Globus pallidus (tissue), 1 donor: ENCODE measurements at regions not wholly inside any gene's neighbourhood (a gene's known extent, or its start where the extent isn't known, plus 50 kb on each side); places are given as distances from the start of the nearest gene placed in this dataset.
"Not testable (repeated sequence)": the region's sequence is repeated elsewhere in the genome, so short reads cannot be mapped to it uniquely, and the experiment has no call there.

Source experiments
- DNase-seq: peaks from one replicate; pipeline ENCODE4 v3.0.0-alpha.2; 2015; ENCODE audit warnings: low spot score

DNA sequence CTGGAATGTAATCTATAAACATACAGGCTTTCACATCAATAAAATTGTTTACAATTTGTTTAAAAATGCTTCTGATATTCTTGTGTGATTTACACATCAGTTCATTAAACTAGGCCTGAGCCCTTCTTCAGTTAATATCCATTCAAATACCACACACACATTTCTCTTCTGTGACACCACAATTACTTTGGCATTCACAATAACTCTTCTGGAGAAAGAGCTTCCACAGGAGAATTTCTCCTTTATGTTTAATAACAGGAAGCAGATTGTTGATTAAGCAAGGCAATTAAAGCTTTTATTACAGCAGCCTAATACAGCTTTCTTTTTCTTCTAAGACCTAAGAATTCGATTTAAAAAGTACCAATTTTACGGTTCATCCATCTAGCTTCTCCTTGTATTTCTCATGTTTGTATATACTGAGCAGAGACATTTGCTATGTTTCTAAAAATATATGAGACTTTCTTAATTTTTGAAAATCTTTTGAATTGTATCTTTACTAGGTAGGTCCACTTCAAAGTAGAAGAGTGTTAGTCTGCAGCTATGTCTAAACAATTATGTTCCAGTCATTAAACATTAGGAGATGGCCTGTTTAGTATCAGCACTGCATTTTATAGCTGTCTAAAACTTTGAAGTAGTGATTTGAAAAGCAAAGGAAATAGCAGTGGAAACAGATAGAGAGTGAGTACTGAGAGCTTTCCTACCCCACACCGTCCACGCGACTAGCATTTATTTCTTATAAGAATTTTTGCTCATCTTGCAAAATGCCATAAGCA lies 511.1 kb upstream of the UBE2E2 start:
- DNase-seq: no peak

DNA sequence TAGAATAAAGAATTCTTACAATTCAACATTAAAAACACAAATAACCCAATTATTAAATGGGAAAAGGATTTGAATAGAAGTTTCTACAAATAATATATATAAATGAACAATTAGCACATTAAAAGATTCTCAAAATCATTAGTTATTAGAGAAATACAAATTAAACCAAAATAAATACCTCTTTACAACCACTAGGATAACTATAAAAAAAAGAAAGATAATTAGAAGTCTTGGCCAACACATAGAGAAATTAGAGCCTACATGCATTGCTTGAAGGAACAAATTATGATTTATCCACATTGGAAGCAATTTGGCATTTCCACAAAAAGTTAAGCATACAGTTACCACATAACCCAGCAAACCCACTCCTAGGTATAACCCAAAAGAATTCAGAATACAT lies 502.3 kb upstream of the UBE2E2 start:
- no peak for DNase-seq

DNA sequence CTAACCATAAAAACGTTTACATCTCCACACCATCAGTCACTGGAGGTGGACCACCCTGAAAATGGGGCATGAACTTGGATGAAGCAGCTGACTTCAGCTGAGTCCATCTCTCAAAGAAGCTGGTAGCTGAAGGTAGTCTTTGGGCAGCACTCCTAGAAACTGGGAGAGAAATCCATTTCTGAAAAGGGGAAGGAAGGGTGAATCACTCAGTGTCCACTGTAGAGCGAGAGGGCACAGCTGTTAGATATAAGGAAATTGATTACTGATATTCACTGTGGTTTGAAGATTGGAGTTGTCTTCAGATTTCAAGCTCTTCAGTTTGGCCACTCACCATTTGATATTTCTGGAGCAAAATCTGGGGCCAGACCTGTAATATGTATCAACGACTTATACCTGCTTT lies 499.0 kb upstream of the UBE2E2 start:
- no peak for DNase-seq

DNA sequence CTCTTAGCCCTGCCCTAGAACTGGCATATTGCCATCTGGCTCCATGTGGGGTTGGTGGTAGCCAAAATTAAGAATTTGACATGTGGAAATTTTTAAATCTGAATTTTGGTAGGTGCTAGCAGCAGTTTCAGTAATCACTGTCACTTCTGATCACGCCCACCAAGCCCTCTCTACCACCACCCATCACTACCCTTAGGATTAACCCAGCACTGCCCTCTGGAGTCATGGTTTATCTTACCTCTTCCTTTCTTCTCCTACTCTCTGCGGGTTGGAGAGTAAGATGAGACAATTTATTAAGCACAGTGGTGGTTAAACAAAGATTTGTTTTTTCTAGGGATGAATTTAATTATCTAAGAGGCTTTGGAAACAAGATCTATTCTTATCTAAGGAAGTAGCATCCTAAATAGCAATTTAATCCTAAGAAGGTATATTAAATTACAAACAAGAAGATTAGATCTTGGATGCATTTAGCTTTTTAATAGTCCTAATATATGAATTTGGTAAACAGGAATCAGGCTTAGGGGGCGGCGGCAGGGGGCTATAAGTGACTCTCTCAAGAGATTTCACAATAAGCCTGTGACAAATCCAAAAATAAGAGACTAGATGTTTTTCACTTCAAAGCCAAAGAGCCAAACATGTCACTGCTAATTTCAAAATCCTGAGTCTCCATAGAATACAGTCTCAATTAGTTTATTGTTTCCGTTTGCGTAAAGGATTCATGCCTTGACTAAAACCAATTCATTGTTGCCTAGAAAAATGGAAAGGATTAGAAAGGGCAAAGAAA lies 498.4 kb upstream of the UBE2E2 start:
- DNase-seq: no peak

DNA sequence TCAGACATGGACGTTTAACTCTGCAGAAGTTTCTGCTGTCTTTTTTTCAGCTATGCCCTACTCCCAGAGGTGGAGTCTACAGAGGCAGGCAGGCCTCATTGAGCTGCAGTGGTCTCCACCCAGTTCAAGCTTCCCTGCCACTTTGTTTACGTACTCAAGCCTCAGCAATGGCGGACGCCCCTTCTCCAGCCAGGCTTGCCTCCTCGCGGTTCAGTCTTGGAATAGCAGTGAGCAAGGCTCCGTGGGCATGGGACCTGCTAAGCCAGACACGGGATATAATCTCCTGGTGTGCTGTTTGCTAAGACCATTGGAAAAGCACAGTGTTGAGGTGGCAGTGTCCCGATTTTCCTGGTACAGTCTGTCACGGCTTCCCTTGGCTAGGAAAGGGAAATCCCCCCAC lies 496.2 kb upstream of the UBE2E2 start:
- DNase-seq: not testable (repeated sequence)

DNA sequence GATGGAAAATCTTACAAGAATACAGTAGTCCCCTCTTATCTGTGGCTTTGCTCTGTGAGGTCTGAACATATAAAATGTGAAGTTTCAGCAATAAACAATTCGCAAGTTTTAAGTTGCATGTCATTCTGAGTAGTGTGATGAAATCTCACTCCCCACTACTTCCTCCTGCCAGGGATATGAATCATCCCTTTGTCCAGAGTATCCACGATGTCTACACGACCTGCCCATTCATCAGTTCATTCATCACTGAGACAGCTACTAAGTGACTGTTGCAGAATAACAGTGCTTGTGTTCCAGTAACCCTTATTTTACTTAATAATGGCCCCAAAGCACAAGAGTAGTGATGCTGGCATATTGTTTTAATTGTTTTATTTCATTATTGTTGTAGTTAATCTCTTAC lies 489.2 kb upstream of the UBE2E2 start:
- DNase-seq: no peak

DNA sequence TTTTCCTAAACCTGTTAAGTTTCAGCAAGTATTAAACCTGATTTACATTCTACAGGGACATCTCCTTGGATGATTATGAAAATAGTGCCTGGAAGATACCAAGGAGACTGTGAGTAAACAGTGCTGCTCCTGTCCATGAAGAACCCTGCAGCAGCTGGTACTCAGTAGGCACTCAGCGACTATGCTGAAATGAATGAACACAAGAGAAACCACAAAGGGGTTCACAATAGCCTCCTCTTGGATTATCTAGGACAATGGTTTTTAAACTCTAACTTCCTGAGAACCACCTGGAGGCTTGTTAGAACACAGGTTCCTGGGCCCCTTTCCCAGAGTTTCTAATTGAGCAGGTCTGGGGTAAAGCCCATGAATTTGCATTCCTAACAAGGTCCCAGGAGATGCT lies 488.4 kb upstream of the UBE2E2 start:
- no peak for DNase-seq

DNA sequence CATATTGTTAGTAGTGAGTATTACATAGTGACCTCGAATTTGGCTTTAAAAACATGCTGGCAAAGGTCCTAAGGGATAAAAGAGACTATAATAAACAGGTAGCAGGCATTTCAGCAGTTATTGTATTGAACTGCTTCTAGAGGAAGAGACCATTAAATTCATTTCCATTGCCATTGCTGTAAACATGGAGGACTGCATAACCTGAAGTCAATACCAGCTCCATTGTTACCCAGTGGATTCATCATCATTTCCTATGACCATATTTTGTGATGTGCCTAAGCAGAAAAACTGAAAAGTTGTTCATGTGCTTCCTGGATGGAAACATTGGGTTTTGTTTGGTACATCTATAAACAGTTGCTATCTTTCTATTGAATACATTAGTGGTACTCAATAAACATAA lies 482.5 kb upstream of the UBE2E2 start:
- no peak for DNase-seq

DNA sequence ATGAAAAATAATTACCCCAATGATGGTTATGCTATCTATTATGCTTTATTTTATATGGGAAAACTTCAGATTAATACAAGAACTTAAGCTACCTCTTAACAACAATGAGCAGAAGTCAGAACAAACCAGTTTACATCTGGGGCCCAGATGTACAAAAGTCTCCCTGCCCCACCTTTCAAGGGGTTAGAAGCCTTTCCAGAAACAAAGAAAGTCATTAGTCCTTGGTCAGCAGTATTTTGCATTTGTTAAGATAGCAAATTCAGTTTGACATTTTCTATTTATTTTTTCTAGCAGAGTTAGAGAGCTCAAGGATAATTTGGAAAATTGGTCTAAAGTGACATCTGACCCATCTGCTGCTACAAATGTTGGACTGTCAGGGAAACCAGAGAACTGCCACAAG lies 478.7 kb upstream of the UBE2E2 start:
- no peak for DNase-seq

DNA sequence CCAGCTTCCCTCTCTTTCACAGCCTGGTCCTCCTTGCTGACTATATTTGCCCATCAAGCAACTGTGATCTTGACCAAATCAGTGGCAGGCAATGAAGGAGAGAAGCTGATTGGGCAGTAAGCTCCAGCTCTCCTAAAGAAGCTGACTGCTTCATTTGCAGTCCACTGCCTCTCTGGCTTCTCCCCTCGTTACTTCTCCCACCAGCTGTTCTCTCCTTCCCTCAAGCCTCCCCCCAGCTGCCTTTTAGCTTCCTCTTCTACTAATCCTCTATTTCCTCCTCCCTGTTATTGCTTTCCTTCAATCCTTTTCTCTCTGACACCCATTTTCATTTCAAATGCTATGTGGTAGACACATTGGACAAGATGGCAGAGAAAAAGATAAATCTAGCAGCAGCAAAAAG lies 474.7 kb upstream of the UBE2E2 start:
- no peak for DNase-seq

DNA sequence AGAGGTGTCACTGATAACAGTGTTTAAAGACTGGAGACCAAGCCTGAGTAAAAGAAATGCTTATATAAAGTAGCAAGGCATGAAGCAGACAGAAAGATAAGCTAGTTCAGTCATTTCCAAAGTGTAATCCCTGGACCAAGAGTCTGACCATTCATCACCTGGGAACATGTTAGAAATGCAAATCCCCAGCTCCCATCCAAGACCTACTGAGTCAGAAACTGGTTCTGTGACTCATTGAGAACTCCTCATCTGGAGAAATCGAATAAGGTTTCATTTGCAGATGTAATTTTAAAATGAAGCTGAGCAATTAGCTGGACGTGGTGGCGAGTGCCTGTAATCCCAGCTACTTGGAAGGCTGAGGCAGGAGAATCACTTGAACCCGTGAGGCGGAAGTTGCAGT lies 473.9 kb upstream of the UBE2E2 start:
- no peak for DNase-seq

DNA sequence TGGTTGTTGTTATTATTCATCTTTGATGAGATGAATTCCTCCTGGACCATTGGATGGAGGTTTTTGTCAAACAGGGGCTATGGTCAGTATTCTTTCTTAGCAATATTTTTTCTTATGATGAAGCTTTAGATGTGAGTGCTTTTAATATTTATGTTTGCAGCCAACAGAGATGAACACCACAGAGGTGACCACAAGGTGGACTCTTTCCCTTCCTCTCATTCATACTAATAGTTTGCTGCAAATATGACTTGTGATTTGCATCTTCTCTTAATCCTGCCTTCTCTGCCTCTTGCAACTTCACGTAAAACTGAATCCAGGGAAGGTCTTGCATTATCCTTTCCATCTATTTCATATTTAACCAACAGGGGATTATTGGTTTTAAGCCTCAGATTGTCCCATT lies 473.1 kb upstream of the UBE2E2 start:
- DNase-seq: no peak

DNA sequence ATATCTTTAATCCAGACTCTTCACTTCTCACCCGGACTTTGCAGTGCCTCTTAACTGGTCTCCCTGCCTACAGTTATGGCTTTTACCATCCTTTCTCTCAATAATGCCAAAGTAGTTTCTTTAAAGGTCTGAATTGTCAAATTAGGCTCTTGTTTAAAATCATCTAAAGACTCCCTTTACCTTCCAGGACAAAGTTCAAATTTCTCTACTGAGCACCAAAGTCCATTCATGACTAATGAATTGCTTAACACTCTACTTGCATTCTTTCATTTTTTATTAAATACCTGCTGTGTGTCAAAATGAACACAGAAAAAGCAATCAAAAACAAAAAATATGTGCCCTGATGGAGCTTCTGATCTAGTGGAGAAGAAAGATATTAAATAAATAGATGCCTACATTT lies 472.4 kb upstream of the UBE2E2 start:
- no peak for DNase-seq

DNA sequence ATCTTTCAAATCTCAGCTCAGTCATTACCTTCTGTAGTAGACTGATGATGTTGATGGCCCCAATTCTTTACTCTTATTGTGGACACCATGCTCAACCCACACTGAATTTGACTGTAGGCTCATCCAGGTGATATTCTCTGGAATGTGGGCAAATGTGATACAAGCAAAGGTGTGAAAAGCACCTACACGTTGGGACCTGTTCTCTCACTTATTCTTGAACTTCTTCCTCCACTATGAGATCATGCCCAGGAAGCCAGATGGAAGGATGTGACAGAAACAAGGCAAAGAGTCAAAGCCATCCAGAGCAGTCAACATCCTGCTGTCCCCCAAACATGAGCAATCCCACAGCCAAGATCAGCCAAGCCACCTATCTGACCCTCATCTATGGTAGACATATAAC lies 471.2 kb upstream of the UBE2E2 start:
- no peak for DNase-seq

DNA sequence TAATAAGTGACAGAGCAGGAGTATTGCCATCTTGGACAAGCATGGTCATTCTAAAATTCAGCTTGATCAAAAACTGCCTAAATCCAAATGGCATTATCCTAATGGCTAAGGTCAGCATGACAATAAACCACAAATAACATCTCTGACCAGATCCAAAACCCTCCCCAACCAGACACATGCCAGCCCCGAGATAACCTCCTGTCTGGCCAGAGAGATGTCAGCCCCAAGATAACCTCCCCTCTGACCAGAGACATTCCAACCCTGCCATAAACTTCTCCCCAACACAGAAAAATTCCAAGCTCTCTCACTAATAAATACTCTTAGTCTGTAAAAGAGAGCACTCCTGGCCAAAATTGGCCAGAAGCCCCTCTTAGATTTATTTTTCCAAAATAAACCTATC lies 470.5 kb upstream of the UBE2E2 start:
- no peak for DNase-seq

DNA sequence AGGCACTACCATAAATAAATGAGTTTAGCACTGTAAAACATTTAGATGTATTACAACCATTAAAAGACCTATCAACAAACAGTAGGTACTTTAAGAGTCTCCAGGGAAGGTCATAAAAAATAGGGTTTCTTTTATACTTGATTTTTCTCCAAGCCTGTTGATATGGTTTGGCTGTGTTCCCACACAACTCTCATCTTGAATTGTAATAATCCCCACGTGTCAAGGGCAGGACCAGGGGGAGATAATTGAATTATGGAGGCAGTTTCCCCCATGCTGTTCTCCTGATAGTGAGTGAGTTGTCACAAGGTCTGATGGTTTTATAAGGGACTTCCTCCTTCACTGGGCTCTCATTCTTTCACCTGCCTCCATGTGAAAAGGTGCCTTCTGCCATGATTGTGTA lies 468.9 kb upstream of the UBE2E2 start:
- no peak for DNase-seq

DNA sequence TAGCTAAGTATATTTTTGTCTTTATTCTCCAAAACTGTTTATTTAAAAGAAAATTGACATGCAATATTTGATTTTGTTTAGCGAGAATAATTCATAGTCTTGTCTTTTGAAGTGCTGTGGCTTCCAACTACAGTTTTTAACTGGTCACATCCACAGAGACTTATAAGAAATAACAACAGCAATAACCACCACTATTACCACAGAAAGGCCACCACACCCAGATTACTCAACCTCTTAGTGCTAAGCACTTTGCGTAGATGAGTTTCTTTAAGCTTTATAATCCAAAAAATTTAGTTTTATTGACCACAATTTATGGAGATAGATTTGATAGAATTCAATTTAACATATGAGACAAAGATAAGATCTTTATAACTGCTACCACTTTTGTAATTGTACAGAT lies 468.4 kb upstream of the UBE2E2 start:
- DNase-seq: no peak

DNA sequence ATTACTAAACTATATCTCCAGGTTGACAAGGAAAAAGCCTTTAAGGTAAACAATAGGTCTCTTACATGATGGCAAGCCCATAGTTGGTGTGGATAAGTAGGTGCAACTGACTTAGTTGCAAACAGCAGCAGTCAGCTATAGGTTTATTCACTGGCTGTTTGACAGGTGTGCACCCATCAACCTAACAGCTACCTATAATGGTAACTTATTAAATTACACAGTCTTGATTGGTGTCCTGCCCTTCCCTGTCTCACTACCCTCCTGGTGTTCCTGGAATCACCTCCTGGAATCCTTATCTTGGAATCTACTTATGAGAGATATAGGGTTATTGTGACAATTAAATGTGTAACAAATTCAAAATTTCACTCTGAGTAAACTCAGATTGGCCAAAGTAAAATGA lies 467.8 kb upstream of the UBE2E2 start:
- no peak for DNase-seq

DNA sequence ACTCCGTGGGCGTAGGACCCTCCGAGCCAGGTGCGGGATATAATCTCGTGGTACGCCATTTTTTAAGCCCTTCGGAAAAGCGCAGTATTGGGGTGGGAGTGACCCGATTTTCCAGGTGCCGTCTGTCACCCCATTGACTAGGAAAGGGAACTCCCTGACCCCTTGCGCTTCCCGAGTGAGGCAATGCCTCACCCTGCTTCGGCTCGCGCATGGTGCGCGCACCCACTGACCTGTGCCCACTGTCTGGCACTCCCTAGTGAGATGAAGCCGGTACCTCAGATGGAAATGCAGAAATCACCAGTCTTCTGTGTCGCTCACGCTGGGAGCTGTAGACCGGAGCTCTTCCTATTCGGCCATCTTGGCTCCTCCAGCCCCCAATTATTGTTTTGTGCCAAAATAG lies 459.7 kb upstream of the UBE2E2 start:
- not testable (repeated sequence) for DNase-seq

DNA sequence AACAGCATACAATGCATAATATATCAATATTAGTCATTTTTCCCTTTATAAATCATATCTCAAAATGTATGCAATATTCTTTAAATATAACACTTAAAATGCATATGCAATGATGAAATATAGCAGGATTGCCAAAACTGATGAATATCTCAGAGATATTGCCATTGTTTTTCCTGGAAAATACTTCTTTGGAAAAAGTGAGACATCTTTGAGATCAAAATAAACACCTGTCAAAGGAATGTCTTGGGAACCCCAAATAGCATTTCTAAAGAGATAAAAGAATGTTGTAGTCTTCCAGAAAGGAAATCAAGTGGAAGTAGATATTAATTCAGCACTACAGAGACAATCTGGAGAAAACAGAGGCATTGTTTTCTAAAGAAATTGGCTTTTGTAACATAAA lies 457.8 kb upstream of the UBE2E2 start:
- no peak for DNase-seq

DNA sequence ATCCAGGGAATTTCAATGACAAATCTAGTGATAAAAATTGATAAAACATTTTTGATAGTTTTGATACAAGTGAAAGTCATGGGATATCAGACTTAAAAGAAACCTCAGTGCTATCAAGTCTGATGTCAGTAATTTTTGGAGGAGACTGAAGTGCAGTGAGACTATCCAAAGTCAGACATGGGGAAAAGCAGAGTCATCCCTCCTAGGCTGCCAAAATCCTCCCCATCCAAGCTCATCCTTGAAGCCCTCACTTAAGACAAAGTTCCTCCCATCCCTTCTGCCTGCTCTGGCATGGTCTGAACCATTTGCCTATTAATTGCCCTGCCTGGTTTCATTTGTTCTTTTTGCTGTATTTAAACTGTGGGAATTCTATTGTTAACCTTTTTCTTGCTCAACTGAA lies 456.9 kb upstream of the UBE2E2 start:
- DNase-seq: no peak

DNA sequence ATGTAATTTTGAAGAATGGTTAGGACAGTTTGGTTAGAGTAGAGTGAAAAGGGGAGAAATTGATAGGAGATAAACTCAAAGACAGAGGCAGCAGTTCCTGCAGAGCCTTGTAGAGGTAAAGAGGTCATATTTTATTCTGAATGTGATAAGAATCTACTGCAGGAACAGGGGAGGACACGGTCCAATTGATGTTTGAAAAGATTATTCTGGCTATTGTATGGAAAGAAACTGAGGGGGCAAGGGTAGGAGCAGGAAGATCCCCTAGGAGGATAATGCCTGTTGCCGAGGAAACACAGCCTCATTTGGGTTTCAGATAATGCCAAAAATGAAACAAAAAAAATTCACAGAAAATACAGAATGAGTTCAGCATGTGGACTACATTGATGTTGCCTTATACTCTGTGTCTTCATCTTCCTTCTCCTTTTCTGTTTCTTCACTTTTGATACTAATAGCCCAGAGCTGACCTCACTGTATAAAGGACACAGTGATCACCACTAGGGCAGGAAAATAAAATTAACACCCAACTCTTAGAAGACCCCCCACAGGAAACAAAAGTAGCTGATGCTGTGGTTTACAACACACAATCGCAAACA lies 454.6 kb upstream of the UBE2E2 start:
- no peak for DNase-seq

DNA sequence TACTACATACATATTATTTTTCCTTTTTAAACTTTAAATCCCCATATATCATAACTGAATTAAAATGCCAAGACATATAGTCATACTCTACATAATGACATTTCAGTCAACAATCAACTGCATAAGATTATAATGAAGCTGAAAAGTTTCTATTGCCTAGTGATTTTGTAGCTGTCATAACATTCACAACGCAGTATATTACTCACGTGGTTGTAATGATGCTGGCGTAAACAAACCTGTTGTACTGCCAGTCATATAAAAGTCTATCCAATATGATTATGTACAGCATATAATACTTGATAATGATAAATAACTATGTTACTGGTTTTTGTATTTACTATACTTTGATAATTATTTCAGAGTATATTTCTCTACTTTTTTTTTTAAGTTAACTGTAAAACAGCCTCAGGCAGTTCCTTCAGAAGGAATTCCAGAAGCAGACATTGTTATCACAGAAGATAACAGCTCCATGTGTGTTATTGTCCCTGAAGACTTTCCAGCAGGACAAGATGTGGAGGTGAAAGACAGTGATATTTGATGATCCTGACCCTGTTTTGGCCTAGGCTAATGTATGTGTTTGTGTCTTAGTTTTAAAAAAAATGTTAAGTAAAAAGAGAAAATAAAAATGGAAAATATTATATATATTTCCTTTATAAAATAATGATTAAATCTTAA lies 443.4 kb upstream of the UBE2E2 start:
- no peak for DNase-seq
